Dedifferentiated amniotic fluid mesenchymal stem cell (primary cell): ENCODE measurements at regions not wholly inside any gene's neighbourhood (a gene's known extent, or its start where the extent isn't known, plus 50 kb on each side); places are given as distances from the start of the nearest gene placed in this dataset.

Experiments
- DNase-seq: peaks from one replicate; pipeline ENCODE4 v3.0.0-alpha.2; 2016; ENCODE audit errors: extremely low spot score

DNA sequence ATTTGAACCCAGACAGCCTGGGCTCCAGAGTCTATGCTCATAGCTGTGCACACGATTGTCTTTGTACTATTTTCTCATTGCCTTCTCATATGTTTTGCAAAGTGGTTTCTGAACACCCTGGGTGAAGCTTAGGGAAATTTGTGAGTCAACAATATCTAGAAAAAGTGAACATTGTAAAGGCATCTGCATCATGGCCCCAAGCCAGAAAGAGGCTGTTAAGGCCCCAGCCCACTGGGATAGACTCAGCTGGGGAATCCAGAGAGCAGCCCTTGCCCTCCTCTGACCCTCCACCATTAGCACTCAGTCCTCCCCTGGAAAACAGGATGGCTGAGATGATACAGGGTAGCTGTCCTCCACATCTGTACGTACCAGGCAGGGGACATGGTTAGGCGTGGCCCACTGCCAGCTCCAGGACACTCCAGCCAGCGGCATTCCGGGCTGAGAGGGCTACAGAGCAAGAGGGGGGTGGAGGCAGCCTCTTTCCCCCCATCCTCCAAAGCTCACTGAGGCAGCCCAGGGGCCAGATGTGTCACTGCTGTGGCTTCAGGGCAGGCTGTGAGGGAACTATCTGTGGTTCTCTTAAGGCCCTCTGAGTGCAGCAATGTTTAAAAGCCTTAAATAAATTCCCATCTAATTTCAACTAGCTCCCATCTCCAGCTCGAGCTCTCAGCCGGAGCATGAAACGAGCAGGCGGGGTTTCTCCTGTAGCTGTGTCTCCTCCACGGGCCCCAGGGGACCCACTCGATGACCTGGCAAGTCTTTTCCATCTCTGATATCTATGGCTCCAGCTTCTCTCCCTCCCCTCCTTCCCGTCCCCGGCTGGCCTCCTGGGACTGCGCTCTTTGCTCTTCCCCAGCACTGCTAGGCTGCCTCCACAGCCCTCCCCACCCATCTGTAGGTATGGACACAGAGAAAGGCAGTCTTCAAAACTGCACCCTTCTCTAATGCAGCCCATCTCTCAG is 209.4 kb upstream of the LRFN2 start:
- no peak for DNase-seq

DNA sequence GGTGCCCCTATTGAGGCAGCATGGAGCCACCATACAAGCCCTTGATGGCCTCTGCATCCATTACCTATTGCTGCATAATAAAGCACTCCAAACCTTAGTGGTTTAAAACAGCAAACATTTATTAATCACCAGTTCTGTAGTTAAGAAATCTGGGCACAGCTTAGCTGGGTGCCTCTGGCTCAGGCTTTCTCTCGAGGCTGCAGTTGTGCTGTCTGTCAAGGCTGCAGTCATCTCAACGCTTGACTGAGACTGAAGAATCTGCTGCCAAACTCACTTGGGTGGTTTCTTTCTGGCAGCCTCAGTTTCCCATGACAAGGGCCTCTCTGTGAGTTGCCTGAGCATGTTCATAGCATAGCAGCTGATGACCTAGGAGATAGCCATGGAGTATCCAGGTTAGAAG is 207.4 kb upstream of the LRFN2 start:
- no peak for DNase-seq

DNA sequence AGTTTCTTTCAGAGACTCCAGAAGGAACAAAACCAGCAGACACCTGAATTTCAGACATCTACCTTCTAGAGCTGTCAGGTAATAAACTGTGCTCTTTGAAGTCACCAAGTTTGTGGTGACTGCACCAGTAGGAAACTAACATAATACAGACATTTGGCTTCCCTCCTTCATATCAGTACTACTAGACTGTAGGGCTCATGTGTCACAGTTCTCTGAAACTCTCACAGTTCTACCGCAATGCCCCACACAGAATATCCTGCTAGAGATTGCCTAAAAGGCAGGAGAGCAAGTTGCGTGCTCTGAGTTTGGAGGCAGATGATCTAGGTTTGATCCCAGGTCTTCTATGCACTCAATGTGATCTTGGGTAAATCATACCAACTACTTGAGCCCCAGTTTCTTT is 205.0 kb upstream of the LRFN2 start:
- DNase-seq = no peak

DNA sequence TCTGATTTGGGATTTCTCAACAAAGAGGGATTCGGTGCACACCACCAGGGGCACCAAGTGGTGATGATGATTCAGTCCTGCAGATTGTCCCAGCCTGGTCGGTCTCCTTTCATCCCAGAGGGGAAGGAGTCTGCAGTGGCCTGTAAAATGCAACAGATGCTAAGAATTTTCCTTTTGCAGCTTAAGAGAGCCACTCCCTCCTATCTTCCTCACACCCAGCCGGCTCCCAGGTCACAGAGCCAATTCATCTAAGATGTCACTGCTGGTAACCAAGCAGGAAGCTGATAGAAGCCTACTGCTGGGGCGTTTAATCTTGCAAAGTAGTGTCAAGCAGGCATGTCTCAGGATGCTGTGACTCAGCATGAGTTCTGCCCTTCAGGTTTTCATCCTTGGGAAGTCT is 203.8 kb upstream of the LRFN2 start:
- no peak for DNase-seq

DNA sequence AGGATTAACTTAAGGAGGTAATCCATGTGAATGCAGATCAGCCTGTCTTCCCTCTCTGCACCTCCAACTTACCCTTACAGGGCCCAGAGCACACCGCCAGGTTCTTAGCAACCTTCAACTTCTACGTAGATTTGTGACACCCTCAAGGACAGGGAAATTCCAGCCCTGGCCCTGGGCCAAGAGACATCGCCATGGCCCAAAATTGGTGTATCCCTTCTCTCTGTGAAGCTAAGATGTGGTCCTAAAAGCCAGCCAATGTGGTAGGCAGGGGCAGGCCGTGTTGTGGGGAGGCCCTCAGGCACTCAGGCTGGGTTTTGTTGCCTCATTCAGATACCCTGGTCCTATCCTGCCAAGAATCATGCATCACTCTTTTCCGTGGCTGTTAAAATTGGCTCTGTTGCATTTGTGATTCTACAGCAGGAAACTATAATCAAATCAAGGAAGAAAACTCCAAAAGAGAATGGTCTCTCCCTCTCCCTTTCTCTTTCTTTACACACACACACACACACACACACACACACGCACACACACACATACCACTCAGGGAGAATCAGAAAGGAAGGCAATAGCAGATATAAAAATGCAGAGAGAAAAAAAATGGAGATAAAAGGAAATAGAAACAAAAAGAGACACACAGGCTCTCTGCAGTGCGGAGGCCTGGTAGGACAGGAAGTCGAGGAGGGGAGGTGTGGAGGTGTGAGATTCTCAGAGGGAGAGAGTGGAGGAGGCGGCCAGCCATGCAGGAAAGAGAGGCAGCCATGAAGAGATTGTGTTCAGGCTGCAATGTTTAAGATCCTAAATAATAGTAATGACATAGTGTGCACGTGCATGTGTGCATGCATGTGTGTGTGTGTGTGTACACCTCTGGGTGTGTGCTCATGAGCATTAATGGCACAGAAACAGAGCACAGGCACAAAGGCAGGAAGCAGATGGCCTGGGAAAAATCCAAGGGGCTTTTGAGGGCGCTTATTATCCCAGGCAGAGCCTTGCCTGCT is 201.8 kb upstream of the LRFN2 start:
- no peak for DNase-seq

DNA sequence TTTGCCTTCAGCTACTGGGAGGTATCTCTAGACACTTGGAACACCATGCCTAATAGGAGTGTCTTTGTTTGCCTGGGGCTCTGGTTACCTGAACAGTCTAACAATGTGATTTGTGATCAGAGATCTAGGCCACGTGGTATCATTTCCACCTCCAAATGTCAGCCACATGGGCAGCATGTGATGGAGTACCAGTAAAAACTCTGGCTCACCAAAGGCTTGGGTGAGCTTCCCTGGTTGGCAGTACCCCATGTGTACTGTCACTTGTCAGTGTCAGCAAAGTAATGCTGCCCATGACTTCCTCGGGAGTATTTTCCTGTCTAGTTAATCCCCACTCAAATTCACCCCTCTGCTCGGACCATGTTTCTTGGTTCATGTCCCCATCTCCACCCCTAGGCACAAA is 195.2 kb upstream of the LRFN2 start:
- no peak for DNase-seq

DNA sequence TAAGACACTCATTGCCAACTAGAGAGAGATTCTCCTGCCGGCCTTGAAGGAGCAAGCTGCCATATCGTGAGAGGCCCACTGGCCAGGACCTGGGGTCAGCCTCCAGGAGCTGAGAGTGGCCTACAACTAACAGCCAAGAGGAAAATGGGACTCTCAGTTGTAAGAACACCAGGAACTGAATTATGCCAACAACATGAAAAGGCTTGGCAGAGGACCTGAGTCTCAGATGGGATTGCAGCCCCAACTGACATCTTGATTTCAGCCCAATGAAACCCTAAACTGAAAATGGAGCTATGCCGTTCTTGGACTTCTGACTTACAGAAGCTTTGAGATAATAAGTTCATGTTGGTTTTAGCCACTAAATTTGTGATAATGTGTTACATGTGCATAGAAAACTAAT is 193.5 kb upstream of the LRFN2 start:
- DNase-seq = no peak

DNA sequence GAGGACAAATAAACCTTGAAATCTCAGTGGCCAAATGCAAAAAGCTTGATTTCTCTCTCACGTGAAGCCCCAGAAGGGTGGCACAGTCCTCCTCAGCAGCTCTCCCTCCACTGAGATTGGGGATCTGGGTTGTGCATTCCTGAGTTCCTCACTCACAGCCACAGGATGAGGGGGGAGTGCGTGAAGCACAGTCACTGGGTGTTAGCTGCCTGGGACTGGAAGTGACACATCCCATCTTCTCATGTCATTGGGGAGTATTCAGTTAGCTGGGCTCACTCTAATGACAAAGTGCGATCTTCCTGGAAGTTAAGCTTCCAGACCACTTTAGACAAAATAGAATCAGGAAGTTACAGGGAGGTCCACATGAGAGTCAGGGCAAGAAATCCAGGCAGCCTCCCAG is 192.2 kb upstream of the LRFN2 start:
- DNase-seq = peak; percentile 22

DNA sequence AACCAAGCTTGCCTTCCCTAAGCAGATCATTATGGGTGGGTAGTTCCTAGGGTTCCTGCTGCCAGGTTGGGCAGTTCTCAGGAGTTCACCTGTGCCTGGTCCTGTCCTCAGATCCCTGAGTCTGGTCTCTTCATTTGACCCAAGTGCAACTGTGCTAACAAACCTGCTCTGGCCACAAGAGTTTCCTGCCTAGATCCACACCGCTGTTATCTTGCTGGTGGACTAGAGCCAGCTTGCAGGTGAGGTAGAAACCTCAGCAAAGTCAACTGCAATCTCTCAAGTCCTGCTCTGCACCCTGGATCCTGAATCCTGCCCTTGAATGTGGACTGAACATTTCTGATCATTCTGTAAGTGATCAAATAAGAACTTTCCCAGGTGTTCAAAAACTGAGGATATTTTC is 191.8 kb upstream of the LRFN2 start:
- no peak for DNase-seq

DNA sequence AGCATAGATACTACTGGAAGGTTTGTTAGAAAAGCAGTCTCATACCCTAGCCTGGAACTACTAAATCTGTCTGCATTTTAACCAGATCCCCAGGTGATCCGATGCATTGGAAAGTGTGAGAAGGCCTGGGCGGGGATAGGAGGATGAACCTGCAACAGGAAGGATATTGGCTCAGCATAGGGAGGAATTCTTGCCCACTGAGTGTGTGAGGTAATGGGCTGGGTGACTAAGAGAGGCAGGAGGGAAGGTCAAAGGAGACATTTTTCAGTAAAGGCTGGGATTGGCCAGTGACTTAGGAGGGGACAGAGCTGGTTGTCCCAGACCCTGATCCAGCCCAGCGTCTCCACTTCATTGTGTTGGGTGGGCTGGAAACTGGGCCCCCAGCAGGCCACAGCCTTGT is 191.0 kb upstream of the LRFN2 start:
- no peak for DNase-seq

DNA sequence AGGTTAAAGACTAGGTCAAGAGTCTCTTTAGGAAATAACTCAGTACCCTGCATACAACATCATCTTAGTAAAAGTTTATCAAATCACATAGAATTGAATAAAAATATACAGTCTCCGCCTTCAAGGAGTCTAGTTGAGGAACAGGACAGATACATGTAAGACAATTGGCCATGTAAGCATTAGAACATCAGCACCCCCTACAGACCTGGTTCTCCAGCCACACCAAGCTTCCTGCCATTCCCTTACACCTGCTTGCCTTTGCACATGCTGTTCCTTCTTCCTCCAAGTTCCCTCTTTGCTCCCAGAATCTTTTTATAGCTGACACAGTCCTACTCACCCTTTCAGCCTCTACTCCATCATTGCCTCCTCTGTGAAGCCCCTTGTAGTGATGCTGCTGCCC is 187.8 kb upstream of the LRFN2 start:
- no peak for DNase-seq

DNA sequence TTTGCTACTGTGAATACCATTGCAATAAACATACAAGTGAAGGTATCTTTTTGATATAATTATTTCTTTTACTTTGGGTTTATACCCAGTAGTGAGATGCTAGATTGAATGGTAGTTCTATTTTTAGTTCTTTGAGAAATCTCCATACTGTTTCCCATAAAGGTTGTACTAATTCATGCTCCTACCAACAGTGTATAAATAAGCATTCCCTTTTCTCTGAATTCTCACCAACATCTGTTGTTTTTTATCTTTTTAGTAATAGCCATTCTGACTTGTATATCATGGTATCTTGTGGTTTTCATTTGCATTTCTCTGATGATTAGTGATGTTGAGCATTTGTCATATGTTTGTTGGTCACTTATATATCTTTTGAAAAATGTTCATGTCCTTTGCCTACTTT is 183.6 kb upstream of the LRFN2 start:
- DNase-seq = no peak

DNA sequence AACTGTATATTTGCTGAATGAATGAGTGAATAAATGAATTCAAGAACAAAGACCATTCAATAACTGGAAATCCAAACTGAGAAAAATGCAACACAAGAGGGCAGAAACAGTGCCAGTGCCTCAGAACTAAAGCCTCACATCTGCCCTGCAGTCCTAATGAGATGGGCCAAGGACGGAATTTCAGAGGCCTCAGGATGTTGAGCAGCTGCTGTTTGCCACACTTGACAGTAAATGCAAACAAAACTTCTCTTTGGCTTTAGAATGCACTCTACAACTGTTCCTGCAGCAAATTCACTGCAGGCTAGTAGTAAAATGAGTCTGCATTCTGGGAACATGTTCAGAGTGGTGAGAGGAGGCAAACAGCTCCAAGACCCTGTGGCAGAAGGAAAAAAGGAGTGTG is 177.6 kb upstream of the LRFN2 start:
- DNase-seq = no peak

DNA sequence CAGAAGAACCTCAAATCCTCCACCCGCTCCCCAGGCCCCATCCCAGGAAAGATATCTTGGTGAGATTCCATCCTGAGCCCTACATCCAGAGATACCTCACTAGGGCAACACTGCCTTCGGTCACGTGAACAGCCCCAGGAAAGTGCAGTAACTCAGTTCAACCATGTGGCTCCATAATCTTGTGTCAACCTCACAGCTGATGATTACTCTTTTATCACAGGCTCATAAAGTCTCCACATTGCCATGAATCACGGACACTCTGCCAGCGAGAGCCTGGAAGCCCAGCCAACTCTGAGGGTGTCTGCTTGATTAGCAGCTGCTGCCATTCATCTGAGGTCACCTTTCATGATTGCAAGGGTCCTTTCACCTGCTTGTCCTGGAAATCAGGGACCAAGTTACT is 175.8 kb upstream of the LRFN2 start:
- no peak for DNase-seq

DNA sequence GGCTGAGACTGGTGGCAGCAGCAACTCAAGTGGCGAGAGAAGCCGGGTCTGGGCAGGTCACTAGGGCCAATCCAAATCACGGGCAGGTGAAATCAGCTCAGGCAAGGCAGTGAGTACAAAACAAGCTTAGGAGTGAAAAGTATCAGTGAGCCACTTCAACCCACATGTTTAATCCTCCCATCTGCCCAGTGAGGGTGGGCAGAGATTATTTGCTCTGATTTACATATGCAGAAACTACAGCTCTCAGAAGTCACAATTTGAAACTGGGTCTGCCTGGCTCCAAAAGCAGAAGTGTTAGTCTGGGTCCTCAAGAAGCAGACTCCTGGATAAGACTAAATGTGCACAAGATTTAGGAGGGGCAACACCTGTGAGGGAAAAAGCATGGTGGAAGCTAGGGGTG is 173.7 kb upstream of the LRFN2 start:
- no peak for DNase-seq

DNA sequence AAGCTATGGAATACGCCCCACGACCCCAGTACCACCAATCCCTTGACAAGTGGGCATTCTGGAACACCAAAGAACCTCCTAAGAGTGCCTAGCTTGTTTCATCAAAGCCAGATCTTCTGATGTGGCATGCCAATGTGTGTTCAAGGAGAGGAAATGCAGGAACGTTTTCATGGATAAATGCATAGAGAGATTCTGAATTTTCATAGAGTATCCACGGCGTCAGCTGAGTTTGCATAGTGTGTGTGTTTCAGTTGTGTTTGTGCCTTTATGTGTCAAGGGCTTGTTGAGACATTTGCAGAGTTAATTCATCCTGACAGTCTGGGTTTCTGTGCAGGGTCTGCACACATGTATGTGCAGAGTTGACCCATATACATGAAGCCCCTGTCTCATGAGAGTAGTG is 172.7 kb upstream of the LRFN2 start:
- DNase-seq = no peak

DNA sequence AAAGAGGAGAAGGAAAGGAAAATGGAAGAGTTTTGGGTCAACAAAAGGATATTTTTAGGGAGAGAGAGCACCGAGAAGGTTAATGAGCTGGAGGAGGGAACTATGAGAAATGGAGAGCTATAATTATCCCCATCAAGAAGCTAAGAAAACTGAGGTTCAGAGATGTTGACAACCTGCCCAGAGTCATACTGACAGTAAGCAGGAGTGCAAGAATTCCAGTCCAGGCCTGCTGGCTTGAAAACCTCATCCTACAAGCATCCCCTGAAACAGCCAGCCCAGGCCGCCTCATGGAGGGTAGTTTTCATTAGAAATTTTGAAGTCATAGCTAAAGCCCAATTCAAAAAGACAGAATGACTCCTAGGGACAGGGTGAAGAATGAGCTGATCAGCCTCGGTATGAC is 172.1 kb upstream of the LRFN2 start:
- DNase-seq = no peak

DNA sequence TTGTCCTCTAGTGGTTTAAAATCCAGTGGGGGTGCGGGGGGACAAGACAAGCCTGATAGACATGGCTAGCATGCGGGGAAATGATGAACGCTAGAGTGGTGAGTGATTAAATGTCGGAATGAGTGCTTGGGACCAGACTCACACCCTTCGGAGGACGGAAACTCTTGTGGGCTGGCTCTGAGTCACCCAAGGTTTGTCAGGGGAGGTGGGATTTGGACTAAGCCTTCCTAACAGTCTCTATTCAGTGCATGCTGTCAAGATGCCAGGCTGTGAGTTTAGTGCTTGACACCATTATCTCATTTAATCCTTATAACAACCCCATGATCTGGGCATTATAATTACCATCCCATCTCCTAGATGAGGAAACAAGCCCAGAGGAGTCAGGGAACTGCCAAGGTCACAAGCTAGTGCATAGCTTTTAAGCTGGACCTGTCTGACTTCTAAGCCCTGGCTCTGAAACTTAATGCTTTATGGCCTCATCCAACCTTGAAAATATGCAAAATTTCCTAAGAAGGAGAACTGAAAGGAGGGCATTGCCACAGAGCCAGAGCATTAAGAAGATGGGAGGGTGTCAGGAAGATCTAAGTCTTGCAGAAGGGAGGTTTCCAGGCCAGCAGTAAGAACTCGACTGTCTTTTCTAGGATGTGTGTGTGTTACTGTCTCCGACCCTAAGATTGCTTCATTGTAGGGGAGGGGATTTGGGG is 168.7 kb upstream of the LRFN2 start:
- no peak for DNase-seq

DNA sequence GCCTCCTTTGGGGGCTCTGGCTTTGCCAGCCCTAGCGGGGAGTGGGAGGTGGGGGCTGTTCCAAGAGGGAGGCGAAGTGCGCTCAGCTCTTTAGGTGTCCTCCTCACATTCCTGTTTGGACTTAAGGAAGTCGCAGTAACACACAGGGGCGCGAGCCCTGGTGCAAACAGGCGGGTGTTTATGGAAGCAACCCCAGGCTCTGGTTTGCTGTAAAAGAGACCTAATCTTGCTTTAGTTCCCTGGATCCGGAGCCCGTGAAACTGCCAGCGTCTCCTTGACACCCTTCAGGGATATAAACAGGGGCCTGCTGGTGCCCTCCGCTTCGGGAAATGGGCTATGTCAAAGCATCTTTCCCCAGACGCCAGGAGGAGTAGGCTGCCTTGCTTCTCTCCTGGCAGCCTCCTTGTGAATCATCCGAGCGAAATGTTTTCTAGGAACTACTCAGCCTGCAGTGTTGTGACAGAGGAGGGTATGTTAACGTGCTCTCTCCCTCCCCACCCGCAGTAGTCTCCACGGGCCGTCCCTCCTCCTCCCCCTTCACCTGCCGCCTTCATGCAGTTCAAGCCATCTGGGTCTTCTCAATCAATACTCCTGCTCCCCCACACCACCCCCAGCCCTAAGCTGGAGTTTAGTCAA is 168.0 kb upstream of the LRFN2 start:
- DNase-seq = peak; percentile 34

DNA sequence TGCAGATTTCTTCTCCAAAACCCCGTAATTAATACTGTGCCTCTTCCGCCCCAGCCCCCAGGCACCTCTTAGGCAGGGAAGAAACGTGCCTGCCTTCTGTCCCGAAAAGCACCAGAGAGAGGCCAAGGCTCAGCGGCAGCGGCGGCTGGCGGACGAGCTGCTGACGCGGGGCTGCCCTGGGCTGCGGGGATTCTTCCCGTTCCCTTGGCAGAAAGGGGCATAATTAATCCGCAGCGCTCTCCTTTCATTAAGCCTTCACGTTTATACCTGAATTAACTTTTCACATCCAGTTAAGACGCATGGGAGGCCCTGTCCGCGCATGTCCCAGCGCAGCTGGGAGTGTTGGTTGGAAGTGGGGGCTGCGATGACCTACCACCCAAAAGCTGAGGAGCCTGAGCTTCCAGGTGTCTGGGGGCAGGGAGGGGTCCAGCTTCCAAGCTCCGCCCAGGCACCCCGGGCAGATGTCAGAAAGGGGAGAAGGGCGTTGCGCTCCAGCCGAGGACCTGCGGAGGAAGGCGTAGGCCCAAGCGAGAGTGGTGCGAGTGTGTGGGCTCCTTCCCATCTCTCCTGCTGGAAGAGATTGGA is 167.4 kb upstream of the LRFN2 start:
- DNase-seq = no peak
